Fibroblast of the aortic adventitia (primary cell): ENCODE measurements at regions not wholly inside any gene's neighbourhood (a gene's known extent, or its start where the extent isn't known, plus 50 kb on each side); places are given as distances from the start of the nearest gene placed in this dataset.

Experiments used
- DNase-seq: peaks from one replicate; pipeline ENCODE4 v3.0.0-alpha.2; 2010; ENCODE audit warnings: low read depth
- H3K4me3 ChIP-seq: 2 replicates; pipeline ENCODE4 v1.5.1; 2011; ENCODE audit warnings: low read depth, mild to moderate bottlenecking, control low read depth, low read length, moderate library complexity
- CTCF ChIP-seq: IDR thresholded peaks from 2 replicates; pipeline ENCODE4 v1.5.1; 2011; ENCODE audit warnings: mild to moderate bottlenecking, low read length, control low read depth, inconsistent platforms; ENCODE audit not compliant: insufficient read depth

- no peak overlapping the region for H3K4me3 ChIP-seq
- TF ChIP-seq CTCF = no peak
These were observed 858.8 kb downstream of the TBC1D22A start for GRCh38 chr22:47621253-47621652.

DNA sequence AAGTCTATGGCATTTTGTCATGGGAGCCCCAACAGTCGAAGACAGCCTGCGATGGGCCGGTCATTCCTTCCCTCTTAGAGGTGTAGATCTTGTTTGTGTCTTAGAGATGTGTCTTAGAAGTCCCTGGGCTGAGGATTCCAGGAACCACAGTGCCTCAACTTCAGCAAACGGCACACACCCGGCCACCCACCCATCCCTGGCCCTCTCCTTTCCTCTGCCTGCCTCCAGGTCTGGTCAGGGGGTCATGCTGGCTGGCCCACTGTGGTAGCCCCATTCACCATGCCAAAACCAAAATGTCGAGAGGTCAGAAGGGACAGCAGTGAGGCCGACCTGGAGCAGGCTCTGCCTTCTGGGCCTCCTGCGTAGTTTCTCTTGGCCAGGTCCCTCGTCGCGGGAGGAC is 857.9 kb downstream of the TBC1D22A start:
- TF ChIP-seq CTCF = no peak
- DNase-seq = no peak

More at GRCh38 chr22:47621253-47621652, 858.8 kb downstream of the TBC1D22A start:
- no peak for DNase-seq

DNA sequence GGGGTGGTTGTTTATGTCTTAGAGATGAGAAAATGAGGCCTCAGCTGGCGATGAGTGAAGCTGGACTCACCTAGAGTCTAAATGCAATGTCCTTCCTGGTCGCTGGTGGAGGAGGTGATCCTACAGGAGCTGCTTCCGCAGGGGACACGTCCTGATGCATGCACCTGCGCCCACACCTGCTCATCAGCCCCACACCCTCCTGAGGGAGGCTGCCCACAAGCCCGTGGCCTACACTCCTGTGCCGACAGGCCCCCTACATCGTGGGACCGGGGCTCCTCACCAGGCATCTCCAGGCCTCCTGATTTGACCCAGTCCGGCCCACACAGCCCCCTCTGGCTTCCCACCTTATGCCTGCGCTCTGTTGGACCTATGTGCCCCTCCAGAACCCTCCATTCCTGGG is 857.2 kb downstream of the TBC1D22A start:
- no peak for TF ChIP-seq CTCF

More for the DNA sequence above, 857.9 kb downstream of the TBC1D22A start:
- no peak overlapping the region for H3K4me3 ChIP-seq

GRCh38 chr22:47618180-47619010 is 855.9 kb downstream of the TBC1D22A start:
- no peak for DNase-seq
- H3K4me3 ChIP-seq = no peak overlapping the region
- TF ChIP-seq CTCF = no peak

More for the DNA sequence above, 857.2 kb downstream of the TBC1D22A start:
- no peak overlapping the region for H3K4me3 ChIP-seq
- no peak for DNase-seq

DNA sequence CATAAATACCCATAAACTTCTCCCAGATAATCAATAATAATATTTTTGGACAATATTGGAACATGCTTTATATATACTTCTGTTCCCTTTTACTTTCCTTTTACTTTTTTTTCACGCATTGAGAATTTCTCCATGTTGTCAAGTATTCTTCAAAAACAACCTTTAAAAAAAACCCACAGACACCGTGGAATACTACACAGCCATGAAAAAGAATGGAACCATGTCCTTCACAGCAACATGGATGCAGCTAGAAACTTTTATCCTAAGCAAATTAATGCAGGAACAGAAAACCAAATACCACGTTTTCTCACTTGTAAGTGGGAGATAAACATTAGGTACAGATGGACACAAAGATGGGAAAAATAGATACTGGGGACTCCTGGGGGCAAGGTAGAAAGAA is 854.7 kb downstream of the TBC1D22A start:
- H3K4me3 ChIP-seq = no peak overlapping the region
- no peak for TF ChIP-seq CTCF
- DNase-seq = no peak

DNA sequence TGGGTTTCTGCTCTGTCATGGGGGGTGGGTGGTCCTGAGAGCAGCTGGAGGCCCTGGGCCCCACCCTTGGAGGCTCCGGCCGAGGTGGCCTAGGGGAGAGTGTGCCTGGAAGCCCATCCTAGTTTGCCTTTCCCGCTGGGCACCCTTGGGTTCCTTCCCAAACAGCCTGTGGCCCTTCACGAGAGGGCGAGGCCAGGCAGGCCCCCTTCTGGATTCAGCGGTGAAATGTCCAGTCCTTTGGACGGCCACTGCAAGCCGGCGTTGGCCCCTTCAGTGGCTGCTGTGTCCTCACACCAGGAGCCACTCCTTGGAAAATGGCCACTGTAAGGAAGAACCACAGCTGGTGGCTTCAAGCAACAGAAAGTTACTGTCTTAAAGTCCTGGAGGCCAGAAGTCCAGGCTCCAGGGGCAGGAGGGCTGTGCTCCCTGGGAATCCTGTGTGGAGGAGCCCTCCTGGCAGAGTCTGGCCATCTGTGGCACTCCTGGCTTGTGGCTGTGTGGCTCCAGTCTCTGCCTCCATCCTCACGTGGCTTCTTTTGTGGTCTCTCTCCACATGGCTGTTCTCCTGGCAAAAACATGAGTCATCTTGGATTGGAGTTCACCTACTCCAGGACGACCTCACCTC is 854.1 kb downstream of the TBC1D22A start:
- TF ChIP-seq CTCF = no peak
- DNase-seq = no peak

More for the DNA sequence above, 854.1 kb downstream of the TBC1D22A start:
- no peak overlapping the region for H3K4me3 ChIP-seq
